RWPE2 (cell line): ENCODE measurements at regions not wholly inside any gene's neighbourhood (a gene's known extent, or its start where the extent isn't known, plus 50 kb on each side); places are given as distances from the start of the nearest gene placed in this dataset.

Experiments used
- ATAC-seq: fragments of 200-7000 bp; cut with Tn5 transposase; 3 replicates; pipeline ENCODE4 v1.9.1; 2021; ENCODE audit warnings: low read depth
- DNase-seq: peaks from one replicate; pipeline ENCODE4 v3.0.0-alpha.2; 2020; ENCODE audit warnings: low spot score
- H3K27ac ChIP-seq: fragments of 450-650 bp; 2 replicates; pipeline ENCODE4 v1.5.1; 2017; ENCODE audit warnings: mild to moderate bottlenecking; ENCODE audit not compliant: poor library complexity, severe bottlenecking
- H3K27me3 ChIP-seq: fragments of 250-450 bp; sonication (Bioruptor Pico); 2 replicates; pipeline ENCODE4 v1.5.1; 2021; ENCODE audit warnings: mild to moderate bottlenecking, moderate library complexity; ENCODE audit not compliant: insufficient read depth, poor library complexity, severe bottlenecking
- H3K36me3 ChIP-seq: fragments of 250-450 bp; sonication (Bioruptor Pico); 2 replicates; pipeline ENCODE4 v1.5.1; 2020; ENCODE audit warnings: low read depth, mild to moderate bottlenecking, moderate library complexity
- H3K4me1 ChIP-seq: fragments of 250-450 bp; sonication (Bioruptor Pico); 2 replicates; pipeline ENCODE4 v1.5.1; 2021; ENCODE audit warnings: mild to moderate bottlenecking, moderate library complexity; ENCODE audit not compliant: insufficient read depth, poor library complexity, severe bottlenecking
- H3K4me3 ChIP-seq: fragments of 250-450 bp; sonication (Bioruptor Pico); 2 replicates; pipeline ENCODE4 v1.5.1; 2021; ENCODE audit warnings: mild to moderate bottlenecking, moderate library complexity; ENCODE audit not compliant: severe bottlenecking
- H3K9me3 ChIP-seq: fragments of 250-450 bp; sonication (Bioruptor Pico); 2 replicates; pipeline ENCODE4 v1.5.1; 2021; ENCODE audit warnings: mild to moderate bottlenecking, moderate library complexity; ENCODE audit not compliant: severe bottlenecking
- CTCF ChIP-seq: fragments of 450-650 bp; IDR thresholded peaks from one replicate; pipeline ENCODE4 v1.5.1; 2017; ENCODE audit warnings: mild to moderate bottlenecking, moderate library complexity; ENCODE audit not compliant: poor library complexity, severe bottlenecking

- ATAC-seq (0 out of 3 replicates have a peak, but pooled peaks have one; percentile 28), DNase-seq (no peak)
- TF ChIP-seq CTCF = no peak
- Histone ChIP-seq H3K27ac (peak overlapping the region; percentile 2), H3K36me3 (peaks cover 65% of the 10 kb centered on the region), H3K4me3 (no peak overlapping the region), H3K27me3 (no peaks in the 10 kb centered on the region), H3K4me1 (peaks cover 35% of the 10 kb centered on the region), H3K9me3 (no peaks in the 10 kb centered on the region)
Observed at GRCh38 chr14:51578853-51579252, 72.9 kb upstream of the FRMD6 start.

GRCh38 chr14:51581017-51581881, 70.5 kb upstream of the FRMD6 start:
- DNase-seq (no peak), ATAC-seq (peak; percentile 70)
- peak overlapping the region; percentile 32 for H3K27ac ChIP-seq
- peaks cover 35% of the 10 kb centered on the region for H3K4me1 ChIP-seq
- H3K27me3 ChIP-seq = no peaks in the 10 kb centered on the region
- peaks cover 41% of the 10 kb centered on the region for H3K36me3 ChIP-seq
- H3K9me3 ChIP-seq = no peaks in the 10 kb centered on the region
- no peak for TF ChIP-seq CTCF
- no peak overlapping the region for H3K4me3 ChIP-seq

- H3K36me3 ChIP-seq = peaks cover 32% of the 10 kb centered on the region
- no peaks in the 10 kb centered on the region for H3K9me3 ChIP-seq
- H3K27ac ChIP-seq = no peak overlapping the region
- no peak for ATAC-seq
- H3K27me3 ChIP-seq = no peaks in the 10 kb centered on the region
- no peak for DNase-seq
- no peak for TF ChIP-seq CTCF
- no peak overlapping the region for H3K4me3 ChIP-seq
- peaks cover 23% of the 10 kb centered on the region for H3K4me1 ChIP-seq
Observed at GRCh38 chr14:51582437-51582836, 69.3 kb upstream of the FRMD6 start.

- ATAC-seq = no peak
Observed at GRCh38 chr14:51585055-51585454, 66.7 kb upstream of the FRMD6 start.

More at GRCh38 chr14:51585055-51585454, 66.7 kb upstream of the FRMD6 start:
- no peak overlapping the region for H3K4me3 ChIP-seq
- H3K27ac ChIP-seq = no peak overlapping the region
- no peaks in the 10 kb centered on the region for H3K9me3 ChIP-seq
- peaks cover 18% of the 10 kb centered on the region; the same call in 1 of the 2 replicates for H3K36me3 ChIP-seq
- no peaks in the 10 kb centered on the region for H3K27me3 ChIP-seq
- no peak for DNase-seq
- no peak for TF ChIP-seq CTCF
- H3K4me1 ChIP-seq = peaks cover 14% of the 10 kb centered on the region
